NB4 (cell line): ENCODE measurements at regions not wholly inside any gene's neighbourhood (a gene's known extent, or its start where the extent isn't known, plus 50 kb on each side); places are given as distances from the start of the nearest gene placed in this dataset.

Source experiments
- DNase-seq: peaks from one replicate; pipeline ENCODE4 v3.0.0; 2010; ENCODE audit warnings: low read depth
- H3K4me3 ChIP-seq: one replicate; pipeline ENCODE4 v1.5.1; 2011; ENCODE audit warnings: mild to moderate bottlenecking, low read depth, low read length, moderate library complexity
- CTCF ChIP-seq: IDR thresholded peaks from one replicate; pipeline ENCODE4 v1.5.1; 2012; ENCODE audit warnings: low read depth, low read length
- MAX ChIP-seq: IDR thresholded peaks from 2 replicates; pipeline ENCODE4 v1.6.1; 2011; ENCODE audit warnings: low read depth, low read length
- MYC ChIP-seq: IDR thresholded peaks from 2 replicates; pipeline ENCODE4 v1.6.1; 2011; ENCODE audit warnings: low read depth, low read length
- POLR2A ChIP-seq: IDR thresholded peaks from 2 replicates; pipeline ENCODE4 v1.6.1; 2011; ENCODE audit warnings: mild to moderate bottlenecking; ENCODE audit not compliant: insufficient read length; ENCODE audit errors: extremely low read depth

GRCh38 chr6:149168968-149169367 lies 148.5 kb upstream of the TAB2 start:
- TF ChIP-seq MYC (no peak), CTCF (no peak), POLR2A (no peak), MAX (no peak)
- no peak for DNase-seq
- H3K4me3 ChIP-seq: no peak overlapping the region

GRCh38 chr6:149169761-149170511 lies 147.6 kb upstream of the TAB2 start:
- TF ChIP-seq POLR2A (no peak), MAX (no peak), CTCF (no peak), MYC (no peak)
- DNase-seq: no peak
- H3K4me3 ChIP-seq: no peak overlapping the region

GRCh38 chr6:149170564-149171452 lies 146.7 kb upstream of the TAB2 start:
- H3K4me3 ChIP-seq: no peak overlapping the region
- TF ChIP-seq CTCF (no peak), POLR2A (no peak), MAX (no peak), MYC (no peak)
- no peak for DNase-seq

GRCh38 chr6:149173222-149173621 lies 144.3 kb upstream of the TAB2 start:
- DNase-seq: no peak
- no peak for TF ChIP-seq POLR2A
- no peak overlapping the region for H3K4me3 ChIP-seq

GRCh38 chr6:149174962-149175361 lies 142.6 kb upstream of the TAB2 start:
- no peak for TF ChIP-seq MAX
- TF ChIP-seq MYC: no peak
- no peak for TF ChIP-seq CTCF
- TF ChIP-seq POLR2A: no peak
- no peak overlapping the region for H3K4me3 ChIP-seq
- no peak for DNase-seq
